ENCODE measurements at regions not wholly inside any gene's neighbourhood (a gene's known extent, or its start where the extent isn't known, plus 50 kb on each side); places are given as distances from the start of the nearest gene placed in this dataset.

DNA sequence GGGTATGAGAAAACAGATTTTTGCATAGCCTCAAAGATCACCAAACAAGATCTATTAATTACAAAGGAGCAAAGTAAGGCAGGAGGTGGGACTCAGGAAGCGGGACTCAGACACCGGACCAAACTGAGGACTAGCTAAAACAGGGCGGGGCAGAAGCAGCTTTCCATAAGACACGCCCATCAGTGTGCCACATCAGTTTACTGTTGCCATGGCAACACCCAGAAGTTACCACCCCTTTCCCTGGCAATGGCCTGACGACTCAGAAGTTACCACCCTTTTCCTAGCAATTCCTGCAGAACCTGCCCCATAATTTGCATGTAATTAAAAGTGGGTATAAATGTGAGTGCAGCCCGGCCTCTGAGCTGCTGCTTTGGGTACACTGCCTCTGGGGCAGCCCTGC, 173.9 kb downstream of the SHANK2 start (continued):
- TF ChIP-seq, protein P1, sequence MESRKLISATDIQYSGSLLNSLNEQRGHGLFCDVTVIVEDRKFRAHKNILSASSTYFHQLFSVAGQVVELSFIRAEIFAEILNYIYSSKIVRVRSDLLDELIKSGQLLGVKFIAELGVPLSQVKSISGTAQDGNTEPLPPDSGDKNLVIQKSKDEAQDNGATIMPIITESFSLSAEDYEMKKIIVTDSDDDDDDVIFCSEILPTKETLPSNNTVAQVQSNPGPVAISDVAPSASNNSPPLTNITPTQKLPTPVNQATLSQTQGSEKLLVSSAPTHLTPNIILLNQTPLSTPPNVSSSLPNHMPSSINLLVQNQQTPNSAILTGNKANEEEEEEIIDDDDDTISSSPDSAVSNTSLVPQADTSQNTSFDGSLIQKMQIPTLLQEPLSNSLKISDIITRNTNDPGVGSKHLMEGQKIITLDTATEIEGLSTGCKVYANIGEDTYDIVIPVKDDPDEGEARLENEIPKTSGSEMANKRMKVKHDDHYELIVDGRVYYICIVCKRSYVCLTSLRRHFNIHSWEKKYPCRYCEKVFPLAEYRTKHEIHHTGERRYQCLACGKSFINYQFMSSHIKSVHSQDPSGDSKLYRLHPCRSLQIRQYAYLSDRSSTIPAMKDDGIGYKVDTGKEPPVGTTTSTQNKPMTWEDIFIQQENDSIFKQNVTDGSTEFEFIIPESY (IDR thresholded peaks at IDR 0.05): no peak
- TF ChIP-seq SP1 (IDR thresholded peaks at IDR 0.05): no peak

DNA sequence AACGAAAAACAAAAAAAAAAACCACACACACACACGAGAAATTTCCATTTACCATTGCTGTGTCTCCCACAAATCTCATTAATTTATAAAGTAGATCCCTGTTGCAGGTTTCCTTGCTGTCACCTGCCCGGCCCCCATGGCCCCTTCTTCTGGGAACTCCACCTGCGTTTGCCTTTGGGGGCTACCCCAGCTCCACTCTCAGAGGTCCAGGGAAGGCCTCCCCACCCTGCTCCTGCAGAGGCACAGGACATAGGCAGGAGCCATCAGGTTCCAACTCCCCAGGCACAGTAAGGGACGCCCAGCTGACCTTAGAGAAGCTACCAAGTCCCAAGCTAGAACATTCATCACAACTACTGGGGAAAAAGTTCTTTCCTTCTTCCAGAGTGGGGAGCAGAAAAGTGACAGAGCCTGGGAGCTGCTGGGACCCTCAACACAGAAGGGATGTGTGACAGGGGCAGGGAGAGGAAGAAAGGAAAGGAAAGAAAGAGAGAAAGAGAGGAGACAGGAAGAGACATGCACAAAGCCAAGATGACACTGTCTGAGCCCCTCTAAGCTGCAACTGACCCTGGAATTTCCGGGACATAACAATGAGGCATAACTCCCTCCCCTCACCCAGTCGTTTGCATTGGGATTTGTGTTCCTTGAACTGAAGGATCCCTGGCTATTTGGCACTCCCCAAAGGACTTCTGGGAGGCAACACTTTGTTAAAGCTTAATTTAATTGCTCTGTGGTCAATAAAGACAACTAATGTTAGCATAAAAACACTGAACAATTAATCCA, 175.7 kb downstream of the SHANK2 start:
- TF ChIP-seq, protein P2, sequence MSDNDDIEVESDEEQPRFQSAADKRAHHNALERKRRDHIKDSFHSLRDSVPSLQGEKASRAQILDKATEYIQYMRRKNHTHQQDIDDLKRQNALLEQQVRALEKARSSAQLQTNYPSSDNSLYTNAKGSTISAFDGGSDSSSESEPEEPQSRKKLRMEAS (IDR thresholded peaks at IDR 0.05): no peak
- TF ChIP-seq, protein P3, sequence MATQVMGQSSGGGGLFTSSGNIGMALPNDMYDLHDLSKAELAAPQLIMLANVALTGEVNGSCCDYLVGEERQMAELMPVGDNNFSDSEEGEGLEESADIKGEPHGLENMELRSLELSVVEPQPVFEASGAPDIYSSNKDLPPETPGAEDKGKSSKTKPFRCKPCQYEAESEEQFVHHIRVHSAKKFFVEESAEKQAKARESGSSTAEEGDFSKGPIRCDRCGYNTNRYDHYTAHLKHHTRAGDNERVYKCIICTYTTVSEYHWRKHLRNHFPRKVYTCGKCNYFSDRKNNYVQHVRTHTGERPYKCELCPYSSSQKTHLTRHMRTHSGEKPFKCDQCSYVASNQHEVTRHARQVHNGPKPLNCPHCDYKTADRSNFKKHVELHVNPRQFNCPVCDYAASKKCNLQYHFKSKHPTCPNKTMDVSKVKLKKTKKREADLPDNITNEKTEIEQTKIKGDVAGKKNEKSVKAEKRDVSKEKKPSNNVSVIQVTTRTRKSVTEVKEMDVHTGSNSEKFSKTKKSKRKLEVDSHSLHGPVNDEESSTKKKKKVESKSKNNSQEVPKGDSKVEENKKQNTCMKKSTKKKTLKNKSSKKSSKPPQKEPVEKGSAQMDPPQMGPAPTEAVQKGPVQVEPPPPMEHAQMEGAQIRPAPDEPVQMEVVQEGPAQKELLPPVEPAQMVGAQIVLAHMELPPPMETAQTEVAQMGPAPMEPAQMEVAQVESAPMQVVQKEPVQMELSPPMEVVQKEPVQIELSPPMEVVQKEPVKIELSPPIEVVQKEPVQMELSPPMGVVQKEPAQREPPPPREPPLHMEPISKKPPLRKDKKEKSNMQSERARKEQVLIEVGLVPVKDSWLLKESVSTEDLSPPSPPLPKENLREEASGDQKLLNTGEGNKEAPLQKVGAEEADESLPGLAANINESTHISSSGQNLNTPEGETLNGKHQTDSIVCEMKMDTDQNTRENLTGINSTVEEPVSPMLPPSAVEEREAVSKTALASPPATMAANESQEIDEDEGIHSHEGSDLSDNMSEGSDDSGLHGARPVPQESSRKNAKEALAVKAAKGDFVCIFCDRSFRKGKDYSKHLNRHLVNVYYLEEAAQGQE (IDR thresholded peaks at IDR 0.05): no peak
- TF ChIP-seq FOXA1 (IDR thresholded peaks at IDR 0.05) (no peak), SP1 (IDR thresholded peaks at IDR 0.05) (no peak)
- WGBS: 86% methylated on average over 7 of the region's 7 CpGs
- no peaks in the 10 kb centered on the region for H3K27me3 ChIP-seq (ENCODE audit: control insufficient read depth in 4 of 4, insufficient read depth in 4 of 4, low read length in 3 of 4)

DNA sequence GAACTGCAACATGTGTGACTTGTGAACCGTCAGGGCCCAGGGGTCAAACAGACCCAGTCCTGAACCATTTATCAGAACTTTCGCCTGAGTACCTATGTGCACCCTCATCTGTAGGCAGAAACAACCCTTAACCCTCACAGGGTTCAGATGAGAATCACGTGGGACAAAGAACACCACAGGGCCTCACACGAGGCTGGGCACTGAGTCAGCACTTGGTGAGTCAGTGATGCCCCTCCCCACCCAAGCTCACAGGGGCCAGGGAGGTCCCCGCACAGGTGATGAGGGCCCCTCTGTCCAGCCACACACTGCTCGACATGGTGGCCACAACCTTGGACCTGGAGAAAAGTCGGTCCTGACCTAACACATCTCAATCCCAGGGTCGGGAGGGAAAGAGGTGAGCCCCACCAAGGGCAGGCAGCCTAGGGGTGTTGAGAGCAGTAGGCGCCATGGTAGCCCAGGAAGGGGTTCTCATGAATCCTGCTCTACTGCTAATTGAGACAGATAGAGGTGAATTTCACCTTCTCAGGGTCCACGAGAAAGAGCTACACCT, 176.4 kb downstream of the SHANK2 start:
- Histone ChIP-seq H3K9me3 (ENCODE audit: control insufficient read depth in 4 of 4, low read length in 3 of 4) (no peaks in the 10 kb centered on the region), H3K4me1 (ENCODE audit: control insufficient read depth in 4 of 4, insufficient read depth in 4 of 4, low read length in 3 of 4) (no peaks in the 10 kb centered on the region), H3K27me3 (ENCODE audit: control insufficient read depth in 4 of 4, insufficient read depth in 4 of 4, low read length in 3 of 4) (no peaks in the 10 kb centered on the region), H3K4me3 (ENCODE audit: low read depth in 1 of 3, low read length in 3 of 3) (no peak overlapping the region), H3K36me3 (ENCODE audit: control insufficient read depth in 4 of 4, insufficient read depth in 3 of 4, low read depth in 1 of 4, low read length in 3 of 4) (peaks cover 0 to 16% (median 6%) of the 10 kb centered on the region in 4 donors), H3K27ac (ENCODE audit: low read depth in 1 of 2, low read length in 2 of 2) (no peak overlapping the region), H3K9ac (ENCODE audit: low read depth in 1 of 2, low read length in 2 of 2) (no peak overlapping the region)
- WGBS: 79% methylated on average over 10 of the region's 10 CpGs
- no peak for DNase-seq (ENCODE audit: low spot score)
- TF ChIP-seq RXRA (IDR thresholded peaks at IDR 0.05): no peak
- no peak for TF ChIP-seq TAF1 (conservative IDR thresholded peaks at IDR 0.05)

More for the DNA sequence above, 175.7 kb downstream of the SHANK2 start:
- Histone ChIP-seq H3K36me3 (ENCODE audit: control insufficient read depth in 4 of 4, insufficient read depth in 3 of 4, low read depth in 1 of 4, low read length in 3 of 4) (peaks cover 0 to 16% (median 5%) of the 10 kb centered on the region in 4 donors), H3K9me3 (ENCODE audit: control insufficient read depth in 4 of 4, low read length in 3 of 4) (no peaks in the 10 kb centered on the region), H3K27ac (ENCODE audit: low read depth in 1 of 2, low read length in 2 of 2) (no peak overlapping the region), H3K4me1 (ENCODE audit: control insufficient read depth in 4 of 4, insufficient read depth in 4 of 4, low read length in 3 of 4) (no peaks in the 10 kb centered on the region), H3K4me3 (ENCODE audit: low read depth in 1 of 3, low read length in 3 of 3) (no peak overlapping the region), H3K9ac (ENCODE audit: low read depth in 1 of 2, low read length in 2 of 2) (no peak overlapping the region)
- no peak for DNase-seq (ENCODE audit: low spot score)

All from liver (tissue), 7 donors.